ENCODE measurements at regions not wholly inside any gene's neighbourhood (a gene's known extent, or its start where the extent isn't known, plus 50 kb on each side); places are given as distances from the start of the nearest gene placed in this dataset.
A peak's percentile ranks its signal among the peaks of the same experiment; 100 is the strongest.

DNA sequence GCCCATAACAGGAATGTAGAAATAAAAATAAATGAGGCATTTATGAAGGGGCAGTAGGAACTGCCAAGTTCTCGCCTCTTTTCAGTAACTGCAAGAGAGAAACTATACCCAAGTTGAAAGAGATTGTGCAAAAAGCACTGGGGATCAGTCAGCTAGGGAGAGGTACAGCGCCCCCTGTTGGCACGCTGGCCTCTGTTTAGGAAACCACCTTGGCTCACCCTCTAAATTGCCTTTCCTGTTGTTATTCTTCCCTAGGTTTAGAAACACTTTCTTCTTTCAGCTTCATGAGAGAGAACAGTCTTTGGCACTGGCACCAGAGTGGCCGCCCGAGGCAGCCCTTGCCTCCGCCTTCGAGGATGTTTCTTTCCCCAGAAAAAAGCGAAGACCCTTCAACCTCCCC is 348.5 kb downstream of the MID1IP1 start:
- TF ChIP-seq ZBTB7A (IDR thresholded peaks at IDR 0.05; ENCODE audit: low read depth) (no peak), RAD21 (IDR thresholded peaks at IDR 0.05; ENCODE audit: low read depth) (peak; percentile 45; the same call in 1 of the 2 replicates)

DNA sequence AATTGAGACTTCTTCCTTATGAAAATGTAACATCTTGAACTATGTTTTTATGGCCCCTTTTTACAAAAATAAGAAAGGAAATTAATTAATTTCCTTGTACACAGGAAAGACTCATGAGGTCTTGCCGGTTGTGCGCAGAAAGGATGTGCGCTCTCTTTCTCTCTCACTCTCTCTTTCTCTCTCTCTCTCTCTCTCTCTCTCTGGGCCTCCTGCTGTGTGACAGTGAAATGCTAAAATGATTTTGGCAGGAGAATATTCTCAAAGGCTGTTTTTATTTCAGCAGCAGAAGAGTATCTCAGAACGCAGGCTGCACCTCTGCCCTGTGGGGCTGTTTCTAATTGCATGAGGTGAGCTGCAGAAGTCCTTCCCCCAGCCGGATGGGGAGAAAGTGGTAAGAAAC is 349.0 kb downstream of the MID1IP1 start:
- TF ChIP-seq ZBTB7A (IDR thresholded peaks at IDR 0.05; ENCODE audit: low read depth) (no peak), TAF1 (IDR thresholded peaks at IDR 0.05; ENCODE audit: low read depth) (no peak), EGR1 (IDR thresholded peaks at IDR 0.05) (no peak), NFIC (IDR thresholded peaks at IDR 0.05) (no peak), CREB1 (IDR thresholded peaks at IDR 0.05; ENCODE audit: low read depth) (no peak), FOXM1 (IDR thresholded peaks at IDR 0.05; ENCODE audit: borderline replicate concordance, low read depth) (no peak), YY1 (IDR thresholded peaks at IDR 0.05; ENCODE audit: low read depth) (no peak), RAD21 (IDR thresholded peaks at IDR 0.05; ENCODE audit: low read depth) (no peak), EP300 (IDR thresholded peaks at IDR 0.05; ENCODE audit: borderline replicate concordance) (no peak), CEBPB (IDR thresholded peaks at IDR 0.05) (no peak), TCF12 (IDR thresholded peaks at IDR 0.05; ENCODE audit: low read depth) (no peak), TEAD4 (IDR thresholded peaks at IDR 0.05) (no peak)
- TF ChIP-seq, protein P1, sequence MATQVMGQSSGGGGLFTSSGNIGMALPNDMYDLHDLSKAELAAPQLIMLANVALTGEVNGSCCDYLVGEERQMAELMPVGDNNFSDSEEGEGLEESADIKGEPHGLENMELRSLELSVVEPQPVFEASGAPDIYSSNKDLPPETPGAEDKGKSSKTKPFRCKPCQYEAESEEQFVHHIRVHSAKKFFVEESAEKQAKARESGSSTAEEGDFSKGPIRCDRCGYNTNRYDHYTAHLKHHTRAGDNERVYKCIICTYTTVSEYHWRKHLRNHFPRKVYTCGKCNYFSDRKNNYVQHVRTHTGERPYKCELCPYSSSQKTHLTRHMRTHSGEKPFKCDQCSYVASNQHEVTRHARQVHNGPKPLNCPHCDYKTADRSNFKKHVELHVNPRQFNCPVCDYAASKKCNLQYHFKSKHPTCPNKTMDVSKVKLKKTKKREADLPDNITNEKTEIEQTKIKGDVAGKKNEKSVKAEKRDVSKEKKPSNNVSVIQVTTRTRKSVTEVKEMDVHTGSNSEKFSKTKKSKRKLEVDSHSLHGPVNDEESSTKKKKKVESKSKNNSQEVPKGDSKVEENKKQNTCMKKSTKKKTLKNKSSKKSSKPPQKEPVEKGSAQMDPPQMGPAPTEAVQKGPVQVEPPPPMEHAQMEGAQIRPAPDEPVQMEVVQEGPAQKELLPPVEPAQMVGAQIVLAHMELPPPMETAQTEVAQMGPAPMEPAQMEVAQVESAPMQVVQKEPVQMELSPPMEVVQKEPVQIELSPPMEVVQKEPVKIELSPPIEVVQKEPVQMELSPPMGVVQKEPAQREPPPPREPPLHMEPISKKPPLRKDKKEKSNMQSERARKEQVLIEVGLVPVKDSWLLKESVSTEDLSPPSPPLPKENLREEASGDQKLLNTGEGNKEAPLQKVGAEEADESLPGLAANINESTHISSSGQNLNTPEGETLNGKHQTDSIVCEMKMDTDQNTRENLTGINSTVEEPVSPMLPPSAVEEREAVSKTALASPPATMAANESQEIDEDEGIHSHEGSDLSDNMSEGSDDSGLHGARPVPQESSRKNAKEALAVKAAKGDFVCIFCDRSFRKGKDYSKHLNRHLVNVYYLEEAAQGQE (IDR thresholded peaks at IDR 0.05; ENCODE audit: low read depth) = no peak
- TF ChIP-seq, protein P2, sequence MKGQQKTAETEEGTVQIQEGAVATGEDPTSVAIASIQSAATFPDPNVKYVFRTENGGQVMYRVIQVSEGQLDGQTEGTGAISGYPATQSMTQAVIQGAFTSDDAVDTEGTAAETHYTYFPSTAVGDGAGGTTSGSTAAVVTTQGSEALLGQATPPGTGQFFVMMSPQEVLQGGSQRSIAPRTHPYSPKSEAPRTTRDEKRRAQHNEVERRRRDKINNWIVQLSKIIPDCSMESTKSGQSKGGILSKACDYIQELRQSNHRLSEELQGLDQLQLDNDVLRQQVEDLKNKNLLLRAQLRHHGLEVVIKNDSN (IDR thresholded peaks at IDR 0.05) = no peak
- TF ChIP-seq, protein P3, sequence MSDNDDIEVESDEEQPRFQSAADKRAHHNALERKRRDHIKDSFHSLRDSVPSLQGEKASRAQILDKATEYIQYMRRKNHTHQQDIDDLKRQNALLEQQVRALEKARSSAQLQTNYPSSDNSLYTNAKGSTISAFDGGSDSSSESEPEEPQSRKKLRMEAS (IDR thresholded peaks at IDR 0.05) = no peak

DNA sequence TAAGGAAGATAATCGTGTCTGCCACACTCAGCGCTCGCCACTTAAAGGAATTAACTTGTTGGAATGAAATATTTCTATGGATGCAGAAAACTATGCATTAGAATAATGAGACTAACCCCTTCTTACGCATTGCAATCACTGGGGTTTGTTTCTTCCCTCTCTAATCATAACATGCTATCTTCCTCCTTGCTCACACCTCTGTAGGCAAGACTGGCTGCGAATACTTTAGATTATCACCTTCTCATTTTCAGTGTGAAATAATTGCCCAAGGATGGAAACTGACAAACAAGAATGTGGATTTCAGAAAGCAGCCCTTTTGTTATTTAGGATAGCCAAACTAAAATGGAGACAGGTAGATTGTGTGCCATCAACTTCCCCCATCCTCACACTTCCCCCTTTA is 349.4 kb downstream of the MID1IP1 start:
- TF ChIP-seq TCF12 (IDR thresholded peaks at IDR 0.05; ENCODE audit: low read depth) = no peak
- no peak for TF ChIP-seq YY1 (IDR thresholded peaks at IDR 0.05; ENCODE audit: low read depth)
- no peak for TF ChIP-seq EGR1 (IDR thresholded peaks at IDR 0.05)

GRCh38 chrX:39152106-39152649 is 350.9 kb downstream of the MID1IP1 start:
- TF ChIP-seq TEAD4 (IDR thresholded peaks at IDR 0.05) (no peak), RAD21 (IDR thresholded peaks at IDR 0.05; ENCODE audit: low read depth) (peak; percentile 56), FOXM1 (IDR thresholded peaks at IDR 0.05; ENCODE audit: borderline replicate concordance, low read depth) (no peak)

DNA sequence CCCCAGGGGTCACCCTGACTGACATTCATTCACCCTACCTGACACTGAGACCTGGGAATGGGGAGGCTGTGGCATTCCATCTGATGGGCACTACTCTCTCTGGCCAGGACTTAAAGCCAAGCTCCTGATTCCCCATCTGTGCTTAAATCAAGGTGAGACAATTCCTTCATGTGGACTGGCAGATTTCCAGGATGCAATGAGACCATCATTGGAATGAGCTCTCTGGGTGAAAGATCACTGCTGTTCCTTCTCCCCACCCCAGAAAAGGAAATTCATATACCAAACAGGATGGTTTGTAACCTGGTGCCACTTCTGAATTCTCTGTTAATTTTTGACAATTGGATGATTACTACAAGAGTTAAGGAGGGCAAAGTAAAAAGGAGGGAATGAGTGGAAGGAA is 354.8 kb downstream of the MID1IP1 start:
- TF ChIP-seq TEAD4 (IDR thresholded peaks at IDR 0.05) = no peak
- TF ChIP-seq, protein P3 (IDR thresholded peaks at IDR 0.05) = no peak
- TF ChIP-seq TAF1 (IDR thresholded peaks at IDR 0.05; ENCODE audit: low read depth) = no peak
- TF ChIP-seq YY1 (IDR thresholded peaks at IDR 0.05; ENCODE audit: low read depth) = no peak
- TF ChIP-seq CREB1 (IDR thresholded peaks at IDR 0.05; ENCODE audit: low read depth) = no peak
- TF ChIP-seq, protein P1 (IDR thresholded peaks at IDR 0.05; ENCODE audit: low read depth) = no peak
- no peak for TF ChIP-seq ZBTB7A (IDR thresholded peaks at IDR 0.05; ENCODE audit: low read depth)
- TF ChIP-seq, protein P2 (IDR thresholded peaks at IDR 0.05) = no peak
- no peak for TF ChIP-seq CEBPB (IDR thresholded peaks at IDR 0.05)
- no peak for TF ChIP-seq NFIC (IDR thresholded peaks at IDR 0.05)
- TF ChIP-seq RAD21 (IDR thresholded peaks at IDR 0.05; ENCODE audit: low read depth) = no peak
- no peak for TF ChIP-seq TCF12 (IDR thresholded peaks at IDR 0.05; ENCODE audit: low read depth)
- TF ChIP-seq FOXM1 (IDR thresholded peaks at IDR 0.05; ENCODE audit: borderline replicate concordance, low read depth) = no peak
- TF ChIP-seq EGR1 (IDR thresholded peaks at IDR 0.05) = no peak
- TF ChIP-seq EP300 (IDR thresholded peaks at IDR 0.05; ENCODE audit: borderline replicate concordance) = no peak

GRCh38 chrX:39157006-39157405 is 355.7 kb downstream of the MID1IP1 start:
- TF ChIP-seq TAF1 (IDR thresholded peaks at IDR 0.05; ENCODE audit: low read depth) (no peak), NFIC (IDR thresholded peaks at IDR 0.05) (no peak), CREB1 (IDR thresholded peaks at IDR 0.05; ENCODE audit: low read depth) (no peak), CEBPB (IDR thresholded peaks at IDR 0.05) (no peak)
- TF ChIP-seq, protein P2 (IDR thresholded peaks at IDR 0.05) = no peak
- TF ChIP-seq, protein P3 (IDR thresholded peaks at IDR 0.05) = no peak
- TF ChIP-seq, protein P1 (IDR thresholded peaks at IDR 0.05; ENCODE audit: low read depth) = no peak

Measured in Ishikawa (cell line).